HG03457 (cell line): ENCODE measurements at regions not wholly inside any gene's neighbourhood (a gene's known extent, or its start where the extent isn't known, plus 50 kb on each side); places are given as distances from the start of the nearest gene placed in this dataset.

ENCODE experiments used
- ATAC-seq: cut with Tn5 transposase; IDR thresholded peaks from one replicate; pipeline ENCODE4 v1.9.1; 2021; ENCODE audit warnings: moderate number of reproducible peaks; ENCODE audit not compliant: unreplicated experiment

DNA sequence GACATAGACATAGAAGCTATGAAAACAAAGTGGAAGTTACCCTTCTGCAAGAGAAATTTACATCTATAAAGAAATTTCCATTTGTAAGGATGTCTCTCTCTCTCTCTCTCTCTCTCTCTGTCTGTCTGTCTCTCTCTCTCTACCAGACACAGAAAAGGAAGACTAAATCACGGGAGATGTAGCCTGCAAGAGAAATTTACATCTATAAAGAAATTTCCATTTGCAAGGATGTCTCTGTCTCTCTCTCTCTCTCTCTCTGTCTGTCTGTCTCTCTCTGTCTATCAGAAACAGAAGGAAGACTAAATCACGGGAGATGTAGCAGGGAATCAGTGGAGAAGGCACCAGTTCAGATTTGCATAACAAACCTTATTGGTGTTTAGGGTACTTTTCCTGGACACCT, 65.6 kb upstream of the CTSO start:
- no peak for ATAC-seq

- no peak for ATAC-seq
Observed at GRCh38 chr4:156018383-156018782, 64.7 kb upstream of the CTSO start.

DNA sequence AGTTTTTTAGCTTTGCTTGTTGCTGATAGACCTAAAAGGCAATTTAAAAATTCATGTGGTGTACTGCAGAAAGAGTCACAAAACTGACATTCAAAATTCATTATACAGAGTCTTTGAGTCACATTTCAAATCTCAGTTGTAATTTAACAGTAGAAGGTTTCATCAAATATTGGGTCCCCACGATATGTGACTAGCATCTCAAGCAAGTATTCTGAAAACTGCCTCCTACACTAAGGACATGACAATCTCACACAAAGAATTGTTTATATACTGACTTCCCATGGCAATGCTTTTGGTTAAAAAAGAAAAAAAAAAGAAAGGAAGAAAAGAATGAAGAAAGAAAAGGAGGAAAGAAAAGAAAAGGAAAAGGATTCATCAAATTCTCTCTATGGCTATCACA, 62.1 kb upstream of the CTSO start:
- ATAC-seq = no peak

DNA sequence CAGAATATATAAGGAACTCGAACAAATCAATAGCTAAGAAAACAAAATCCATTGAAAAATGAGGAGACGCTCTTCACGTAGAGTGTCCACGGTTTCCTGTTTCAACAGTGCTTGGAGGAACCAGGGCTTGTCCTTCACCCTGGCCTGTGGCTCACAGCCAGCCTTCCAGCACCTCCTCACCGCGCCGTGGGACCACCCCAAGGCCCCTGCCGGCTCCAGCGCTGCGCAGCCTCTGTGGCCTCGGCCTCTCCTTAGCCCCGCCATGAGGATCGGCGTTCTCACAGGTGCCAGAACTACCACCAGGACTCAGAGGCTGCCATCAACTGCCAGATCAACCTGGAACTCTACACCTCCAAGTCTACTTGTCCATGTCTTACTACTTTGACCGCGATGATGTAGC, 52.5 kb upstream of the CTSO start:
- ATAC-seq = no peak
